Esophagus squamous epithelium (tissue), 4 donors: ENCODE measurements at regions not wholly inside any gene's neighbourhood (a gene's known extent, or its start where the extent isn't known, plus 50 kb on each side); places are given as distances from the start of the nearest gene placed in this dataset.

ENCODE experiments used
- POLR2A ChIP-seq, 4 donors: fragments of 450-650 bp; IDR thresholded peaks; one replicate each; pipeline ENCODE4 v1.6.1; 2017; ENCODE audit warnings: antibody characterized with exemption in 4 of 4, mild to moderate bottlenecking in 4 of 4, moderate library complexity in 3 of 4
- TF ChIP-seq, protein P1 (sequence below), 6 experiments: fragments of 450-650 bp in 4 of 6; fragments of 200-600 bp in 2 of 6; sonication (generic) in 2 of 6; IDR thresholded peaks; one replicate each; pipeline ENCODE4 v1.5.1; 2016 to 2019; ENCODE audit warnings: antibody characterized with exemption in 6 of 6, mild to moderate bottlenecking in 4 of 6, moderate library complexity in 4 of 6

DNA sequence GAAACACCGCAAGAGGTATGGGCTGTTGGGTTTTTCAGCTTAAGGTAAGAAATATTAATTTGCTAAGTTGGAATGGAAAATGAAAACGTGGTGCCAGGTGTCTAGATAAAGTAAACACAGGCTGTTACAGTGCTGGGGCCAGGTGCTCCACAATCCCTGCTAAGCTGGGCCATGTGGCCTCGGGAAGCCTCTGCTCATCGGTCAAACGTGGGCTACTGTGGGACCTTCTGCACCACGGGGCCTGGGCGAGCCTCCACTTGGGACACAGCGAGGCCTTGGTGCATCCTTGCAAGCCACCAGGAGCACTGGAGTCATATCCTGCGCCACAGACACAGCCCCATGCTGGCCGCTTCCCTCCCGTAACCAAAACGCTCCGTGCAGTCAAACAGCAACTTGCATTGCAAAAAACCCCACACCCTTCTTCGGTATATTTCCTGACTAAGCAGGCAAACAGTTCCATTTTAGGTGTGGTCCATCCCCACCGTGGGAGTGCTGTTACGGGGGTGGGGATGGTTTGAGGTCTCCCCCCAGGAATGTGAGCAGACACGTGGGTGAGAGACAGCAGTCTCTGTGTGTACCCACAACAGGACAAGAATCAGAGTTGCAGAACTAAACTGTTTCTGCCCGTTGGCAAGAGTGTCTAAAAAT, 96.3 kb upstream of the SOX1 start:
- no peak for TF ChIP-seq POLR2A (IDR thresholded peaks at IDR 0.05)
- TF ChIP-seq, protein P1, sequence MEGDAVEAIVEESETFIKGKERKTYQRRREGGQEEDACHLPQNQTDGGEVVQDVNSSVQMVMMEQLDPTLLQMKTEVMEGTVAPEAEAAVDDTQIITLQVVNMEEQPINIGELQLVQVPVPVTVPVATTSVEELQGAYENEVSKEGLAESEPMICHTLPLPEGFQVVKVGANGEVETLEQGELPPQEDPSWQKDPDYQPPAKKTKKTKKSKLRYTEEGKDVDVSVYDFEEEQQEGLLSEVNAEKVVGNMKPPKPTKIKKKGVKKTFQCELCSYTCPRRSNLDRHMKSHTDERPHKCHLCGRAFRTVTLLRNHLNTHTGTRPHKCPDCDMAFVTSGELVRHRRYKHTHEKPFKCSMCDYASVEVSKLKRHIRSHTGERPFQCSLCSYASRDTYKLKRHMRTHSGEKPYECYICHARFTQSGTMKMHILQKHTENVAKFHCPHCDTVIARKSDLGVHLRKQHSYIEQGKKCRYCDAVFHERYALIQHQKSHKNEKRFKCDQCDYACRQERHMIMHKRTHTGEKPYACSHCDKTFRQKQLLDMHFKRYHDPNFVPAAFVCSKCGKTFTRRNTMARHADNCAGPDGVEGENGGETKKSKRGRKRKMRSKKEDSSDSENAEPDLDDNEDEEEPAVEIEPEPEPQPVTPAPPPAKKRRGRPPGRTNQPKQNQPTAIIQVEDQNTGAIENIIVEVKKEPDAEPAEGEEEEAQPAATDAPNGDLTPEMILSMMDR (IDR thresholded peaks at IDR 0.05) = no peak
